ENCODE measurements at regions not wholly inside any gene's neighbourhood (a gene's known extent, or its start where the extent isn't known, plus 50 kb on each side); places are given as distances from the start of the nearest gene placed in this dataset.
"Not testable (repeated sequence)": the region's sequence is repeated elsewhere in the genome, so short reads cannot be mapped to it uniquely, and the experiment has no call there.

GRCh38 chr3:104043001-104043543 lies 1323.6 kb upstream of the ALCAM start:
- TF ChIP-seq, protein P1, sequence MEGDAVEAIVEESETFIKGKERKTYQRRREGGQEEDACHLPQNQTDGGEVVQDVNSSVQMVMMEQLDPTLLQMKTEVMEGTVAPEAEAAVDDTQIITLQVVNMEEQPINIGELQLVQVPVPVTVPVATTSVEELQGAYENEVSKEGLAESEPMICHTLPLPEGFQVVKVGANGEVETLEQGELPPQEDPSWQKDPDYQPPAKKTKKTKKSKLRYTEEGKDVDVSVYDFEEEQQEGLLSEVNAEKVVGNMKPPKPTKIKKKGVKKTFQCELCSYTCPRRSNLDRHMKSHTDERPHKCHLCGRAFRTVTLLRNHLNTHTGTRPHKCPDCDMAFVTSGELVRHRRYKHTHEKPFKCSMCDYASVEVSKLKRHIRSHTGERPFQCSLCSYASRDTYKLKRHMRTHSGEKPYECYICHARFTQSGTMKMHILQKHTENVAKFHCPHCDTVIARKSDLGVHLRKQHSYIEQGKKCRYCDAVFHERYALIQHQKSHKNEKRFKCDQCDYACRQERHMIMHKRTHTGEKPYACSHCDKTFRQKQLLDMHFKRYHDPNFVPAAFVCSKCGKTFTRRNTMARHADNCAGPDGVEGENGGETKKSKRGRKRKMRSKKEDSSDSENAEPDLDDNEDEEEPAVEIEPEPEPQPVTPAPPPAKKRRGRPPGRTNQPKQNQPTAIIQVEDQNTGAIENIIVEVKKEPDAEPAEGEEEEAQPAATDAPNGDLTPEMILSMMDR (IDR thresholded peaks at IDR 0.05; ENCODE audit: control extremely low read depth in 1 of 3, insufficient read depth in 1 of 3, low read depth in 1 of 3, low read length in 3 of 3): not testable (repeated sequence)
- not testable (repeated sequence) for TF ChIP-seq E2F6 (IDR thresholded peaks at IDR 0.05); EZH2 (IDR thresholded peaks at IDR 0.05; ENCODE audit: low read depth, low read length, severe bottlenecking); ZNF274 (IDR thresholded peaks at IDR 0.05; ENCODE audit: borderline replicate concordance, extremely low read depth, low read length)
